Fibroblast of the conjunctiva (primary cell): ENCODE measurements at regions not wholly inside any gene's neighbourhood (a gene's known extent, or its start where the extent isn't known, plus 50 kb on each side); places are given as distances from the start of the nearest gene placed in this dataset.

ENCODE experiments used
- DNase-seq: peaks from one replicate; pipeline ENCODE4 v3.0.0-alpha.2; 2010; ENCODE audit warnings: low read depth

GRCh38 chr9:13387734-13388067 lies 108.2 kb upstream of the MPDZ start:
- DNase-seq, result no peak

- DNase-seq, result peak; percentile 10
Observed at GRCh38 chr9:13386935-13387733, 107.6 kb upstream of the MPDZ start.

- DNase-seq, result no peak
Observed at GRCh38 chr9:13386316-13386715, 106.8 kb upstream of the MPDZ start.

- no peak for DNase-seq
Observed at GRCh38 chr9:13383855-13384254, 104.4 kb upstream of the MPDZ start.

- DNase-seq, result no peak
Observed at GRCh38 chr9:13383216-13383615, 103.7 kb upstream of the MPDZ start.

- DNase-seq, result no peak
Observed at GRCh38 chr9:13382595-13382994, 103.1 kb upstream of the MPDZ start.

- no peak for DNase-seq
Observed at GRCh38 chr9:13380903-13381302, 101.4 kb upstream of the MPDZ start.

- DNase-seq, result no peak
Observed at GRCh38 chr9:13378154-13378553, 98.7 kb upstream of the MPDZ start.

GRCh38 chr9:13377171-13377925 lies 97.9 kb upstream of the MPDZ start:
- no peak for DNase-seq

GRCh38 chr9:13372510-13372909 lies 93.0 kb upstream of the MPDZ start:
- no peak for DNase-seq

- no peak for DNase-seq
Observed at GRCh38 chr9:13369431-13369830, 89.9 kb upstream of the MPDZ start.

- no peak for DNase-seq
Observed at GRCh38 chr9:13367784-13368183, 88.3 kb upstream of the MPDZ start.

GRCh38 chr9:13364271-13365000 lies 84.9 kb upstream of the MPDZ start:
- DNase-seq, result no peak

GRCh38 chr9:13361076-13361475 lies 81.6 kb upstream of the MPDZ start:
- DNase-seq, result no peak

GRCh38 chr9:13360188-13360587 lies 80.7 kb upstream of the MPDZ start:
- no peak for DNase-seq

- peak; percentile 74 for DNase-seq
Observed at GRCh38 chr9:13358128-13358527, 78.6 kb upstream of the MPDZ start.

- DNase-seq, result no peak
Observed at GRCh38 chr9:13354733-13355132, 75.2 kb upstream of the MPDZ start.

GRCh38 chr9:13352451-13352979 lies 73.0 kb upstream of the MPDZ start:
- no peak for DNase-seq

GRCh38 chr9:13351778-13352386 lies 72.4 kb upstream of the MPDZ start:
- DNase-seq, result peak; percentile 56

GRCh38 chr9:13332571-13332970 lies 53.1 kb upstream of the MPDZ start:
- DNase-seq, result no peak

- DNase-seq, result no peak
Observed at GRCh38 chr9:13331320-13331719, 51.8 kb upstream of the MPDZ start.

GRCh38 chr9:13330396-13331004 lies 51.0 kb upstream of the MPDZ start:
- DNase-seq, result no peak
